ENCODE measurements at regions not wholly inside any gene's neighbourhood (a gene's known extent, or its start where the extent isn't known, plus 50 kb on each side); places are given as distances from the start of the nearest gene placed in this dataset.

- H2BK120ac ChIP-seq (ENCODE audit: low read depth, low read length) = no peak overlapping the region
- H3K4me3 ChIP-seq (ENCODE audit: insufficient read depth in 1 of 2, low read depth in 1 of 2, low read length in 2 of 2) = no peak overlapping the region
- no peak overlapping the region for H3K4me2 ChIP-seq (ENCODE audit: low read length, poor library complexity, severe bottlenecking)
- no peak overlapping the region for H2AFZ ChIP-seq (ENCODE audit: low read depth, low read length)
- no peak overlapping the region for H3K27ac ChIP-seq (ENCODE audit: low read length, poor library complexity, severe bottlenecking)
- H4K8ac ChIP-seq (ENCODE audit: low read length) = no peak overlapping the region
- no peak for DNase-seq
- H2BK15ac ChIP-seq (ENCODE audit: low read depth, poor library complexity, severe bottlenecking) = no peak overlapping the region
- no peaks in the 10 kb centered on the region for H3K4me1 ChIP-seq (ENCODE audit: control insufficient read depth, insufficient read depth, low read depth, low read length)
- H3K36me3 ChIP-seq (ENCODE audit: control insufficient read depth in 1 of 2, insufficient read depth in 2 of 2, low read depth in 1 of 2, low read length in 2 of 2) = no peaks in the 10 kb centered on the region
- no peak overlapping the region for H2BK12ac ChIP-seq (ENCODE audit: low read length in 2 of 2)
- H3K9me3 ChIP-seq (ENCODE audit: control insufficient read depth, low read length) = peaks cover 5% of the 10 kb centered on the region
- H2BK5ac ChIP-seq (ENCODE audit: low read depth, low read length, poor library complexity, severe bottlenecking) = no peak overlapping the region
- no peak overlapping the region for H3K9ac ChIP-seq (ENCODE audit: low read length)
- WGBS = 80% methylated on average over 10 of the region's 10 CpGs
- H3K79me1 ChIP-seq (replicated peaks; ENCODE audit: low read length, poor library complexity, severe bottlenecking) = no peaks in the 10 kb centered on the region
- H3K23ac ChIP-seq (ENCODE audit: low read length in 2 of 2) = no peak overlapping the region
- H3K4ac ChIP-seq (ENCODE audit: low read depth in 1 of 2, low read length in 2 of 2) = no peak overlapping the region
- no peak overlapping the region for H4K91ac ChIP-seq (ENCODE audit: low read length)
- peaks cover 0 to 70% of the 10 kb centered on the region in 2 experiments for H3K27me3 ChIP-seq (ENCODE audit: control insufficient read depth in 1 of 2, insufficient read depth in 1 of 2, low read length in 2 of 2)
- no peak overlapping the region for H3K18ac ChIP-seq (ENCODE audit: low read depth in 1 of 2, low read length in 2 of 2)
- H2AK5ac ChIP-seq (ENCODE audit: low read length, severe bottlenecking) = no peak overlapping the region
- H3K14ac ChIP-seq (ENCODE audit: low read length in 2 of 2) = no peak overlapping the region
Measured at GRCh38 chr17:74063439-74063838, 140.0 kb upstream of the RPL38 start.

- 84% methylated on average over 3 of the region's 3 CpGs for WGBS
- Histone ChIP-seq H3K18ac (ENCODE audit: low read depth in 1 of 2, low read length in 2 of 2) (no peak overlapping the region), H4K8ac (ENCODE audit: low read length) (no peak overlapping the region), H3K4me3 (ENCODE audit: insufficient read depth in 1 of 2, low read depth in 1 of 2, low read length in 2 of 2) (no peak overlapping the region), H3K79me1 (replicated peaks; ENCODE audit: low read length, poor library complexity, severe bottlenecking) (no peaks in the 10 kb centered on the region), H2BK120ac (ENCODE audit: low read depth, low read length) (no peak overlapping the region), H3K27me3 (ENCODE audit: control insufficient read depth in 1 of 2, insufficient read depth in 1 of 2, low read length in 2 of 2) (peaks cover 0 to 13% of the 10 kb centered on the region in 2 experiments), H3K23ac (ENCODE audit: low read length in 2 of 2) (no peak overlapping the region), H3K9ac (ENCODE audit: low read length) (no peak overlapping the region), H3K14ac (ENCODE audit: low read length in 2 of 2) (no peak overlapping the region), H3K4me2 (ENCODE audit: low read length, poor library complexity, severe bottlenecking) (no peak overlapping the region), H2BK5ac (ENCODE audit: low read depth, low read length, poor library complexity, severe bottlenecking) (no peak overlapping the region), H3K27ac (ENCODE audit: low read length, poor library complexity, severe bottlenecking) (no peak overlapping the region), H2BK12ac (ENCODE audit: low read length in 2 of 2) (no peak overlapping the region), H2AFZ (ENCODE audit: low read depth, low read length) (no peak overlapping the region), H3K36me3 (ENCODE audit: control insufficient read depth in 1 of 2, insufficient read depth in 2 of 2, low read depth in 1 of 2, low read length in 2 of 2) (no peaks in the 10 kb centered on the region), H3K9me3 (ENCODE audit: control insufficient read depth, low read length) (peaks cover 26% of the 10 kb centered on the region), H3K4ac (ENCODE audit: low read depth in 1 of 2, low read length in 2 of 2) (no peak overlapping the region), H3K4me1 (ENCODE audit: control insufficient read depth, insufficient read depth, low read depth, low read length) (no peaks in the 10 kb centered on the region), H2AK5ac (ENCODE audit: low read length, severe bottlenecking) (no peak overlapping the region), H2BK15ac (ENCODE audit: low read depth, poor library complexity, severe bottlenecking) (no peak overlapping the region), H4K91ac (ENCODE audit: low read length) (no peak overlapping the region)
- no peak for DNase-seq
Measured at GRCh38 chr17:74070374-74070773, 133.1 kb upstream of the RPL38 start.

- no peak overlapping the region for H3K14ac ChIP-seq (ENCODE audit: low read length in 2 of 2)
- H2BK15ac ChIP-seq (ENCODE audit: low read depth, poor library complexity, severe bottlenecking) = no peak overlapping the region
- 85% methylated on average over 12 of the region's 12 CpGs for WGBS
- no peak overlapping the region for H3K9ac ChIP-seq (ENCODE audit: low read length)
- no peak overlapping the region for H2AFZ ChIP-seq (ENCODE audit: low read depth, low read length)
- no peaks in the 10 kb centered on the region for H3K4me1 ChIP-seq (ENCODE audit: control insufficient read depth, insufficient read depth, low read depth, low read length)
- no peaks in the 10 kb centered on the region for H3K79me1 ChIP-seq (replicated peaks; ENCODE audit: low read length, poor library complexity, severe bottlenecking)
- no peak overlapping the region for H3K4me2 ChIP-seq (ENCODE audit: low read length, poor library complexity, severe bottlenecking)
- no peak overlapping the region for H4K91ac ChIP-seq (ENCODE audit: low read length)
- peaks cover 0 to 13% of the 10 kb centered on the region in 2 experiments for H3K27me3 ChIP-seq (ENCODE audit: control insufficient read depth in 1 of 2, insufficient read depth in 1 of 2, low read length in 2 of 2)
- H3K27ac ChIP-seq (ENCODE audit: low read length, poor library complexity, severe bottlenecking) = no peak overlapping the region
- H4K8ac ChIP-seq (ENCODE audit: low read length) = no peak overlapping the region
- no peak overlapping the region for H3K18ac ChIP-seq (ENCODE audit: low read depth in 1 of 2, low read length in 2 of 2)
- no peak overlapping the region for H3K4me3 ChIP-seq (ENCODE audit: insufficient read depth in 1 of 2, low read depth in 1 of 2, low read length in 2 of 2)
- no peak for DNase-seq
- H2BK5ac ChIP-seq (ENCODE audit: low read depth, low read length, poor library complexity, severe bottlenecking) = no peak overlapping the region
- no peak overlapping the region for H2BK120ac ChIP-seq (ENCODE audit: low read depth, low read length)
- H3K36me3 ChIP-seq (ENCODE audit: control insufficient read depth in 1 of 2, insufficient read depth in 2 of 2, low read depth in 1 of 2, low read length in 2 of 2) = no peaks in the 10 kb centered on the region
- H3K9me3 ChIP-seq (ENCODE audit: control insufficient read depth, low read length) = peaks cover 29% of the 10 kb centered on the region
- no peak overlapping the region for H2AK5ac ChIP-seq (ENCODE audit: low read length, severe bottlenecking)
- H2BK12ac ChIP-seq (ENCODE audit: low read length in 2 of 2) = no peak overlapping the region
- H3K4ac ChIP-seq (ENCODE audit: low read depth in 1 of 2, low read length in 2 of 2) = no peak overlapping the region
- no peak overlapping the region for H3K23ac ChIP-seq (ENCODE audit: low read length in 2 of 2)
Measured at GRCh38 chr17:74070998-74071679, 132.3 kb upstream of the RPL38 start.

- Histone ChIP-seq H3K18ac (ENCODE audit: low read depth in 1 of 2, low read length in 2 of 2) (no peak overlapping the region), H3K4me1 (ENCODE audit: control insufficient read depth, insufficient read depth, low read depth, low read length) (no peaks in the 10 kb centered on the region), H2BK5ac (ENCODE audit: low read depth, low read length, poor library complexity, severe bottlenecking) (no peak overlapping the region), H3K27ac (ENCODE audit: low read length, poor library complexity, severe bottlenecking) (no peak overlapping the region), H3K4ac (ENCODE audit: low read depth in 1 of 2, low read length in 2 of 2) (no peak overlapping the region), H3K9ac (ENCODE audit: low read length) (no peak overlapping the region), H2BK120ac (ENCODE audit: low read depth, low read length) (no peak overlapping the region), H2AK5ac (ENCODE audit: low read length, severe bottlenecking) (no peak overlapping the region), H4K8ac (ENCODE audit: low read length) (no peak overlapping the region), H3K4me2 (ENCODE audit: low read length, poor library complexity, severe bottlenecking) (no peak overlapping the region), H3K79me1 (replicated peaks; ENCODE audit: low read length, poor library complexity, severe bottlenecking) (no peaks in the 10 kb centered on the region), H2BK15ac (ENCODE audit: low read depth, poor library complexity, severe bottlenecking) (no peak overlapping the region), H3K9me3 (ENCODE audit: control insufficient read depth, low read length) (peaks cover 29% of the 10 kb centered on the region), H4K91ac (ENCODE audit: low read length) (no peak overlapping the region), H3K4me3 (ENCODE audit: insufficient read depth in 1 of 2, low read depth in 1 of 2, low read length in 2 of 2) (no peak overlapping the region), H3K23ac (ENCODE audit: low read length in 2 of 2) (no peak overlapping the region), H3K27me3 (ENCODE audit: control insufficient read depth in 1 of 2, insufficient read depth in 1 of 2, low read length in 2 of 2) (peaks cover 0 to 3% of the 10 kb centered on the region in 2 experiments), H2BK12ac (ENCODE audit: low read length in 2 of 2) (no peak overlapping the region), H3K14ac (ENCODE audit: low read length in 2 of 2) (no peak overlapping the region), H2AFZ (ENCODE audit: low read depth, low read length) (no peak overlapping the region), H3K36me3 (ENCODE audit: control insufficient read depth in 1 of 2, insufficient read depth in 2 of 2, low read depth in 1 of 2, low read length in 2 of 2) (no peaks in the 10 kb centered on the region)
- DNase-seq = no peak
- 70% methylated on average over 4 of the region's 4 CpGs for WGBS
Measured at GRCh38 chr17:74072340-74072739, 131.1 kb upstream of the RPL38 start.

All from mesenchymal stem cell (in vitro differentiated cells and primary cell).